ENCODE measurements at regions not wholly inside any gene's neighbourhood (a gene's known extent, or its start where the extent isn't known, plus 50 kb on each side); places are given as distances from the start of the nearest gene placed in this dataset.
"Not testable (repeated sequence)": the region's sequence is repeated elsewhere in the genome, so short reads cannot be mapped to it uniquely, and the experiment has no call there.

GRCh38 chr1:198423673-198424072, 116.8 kb downstream of the ATP6V1G3 start:
- no peak overlapping the region for H3K4me3 ChIP-seq (ENCODE audit: low read length)
- TF ChIP-seq CTCF (IDR thresholded peaks at IDR 0.05; ENCODE audit: insufficient read depth, low read depth, low read length, missing control alignments), result no peak
- peak; percentile 20 for DNase-seq (ENCODE audit: low read depth)

DNA sequence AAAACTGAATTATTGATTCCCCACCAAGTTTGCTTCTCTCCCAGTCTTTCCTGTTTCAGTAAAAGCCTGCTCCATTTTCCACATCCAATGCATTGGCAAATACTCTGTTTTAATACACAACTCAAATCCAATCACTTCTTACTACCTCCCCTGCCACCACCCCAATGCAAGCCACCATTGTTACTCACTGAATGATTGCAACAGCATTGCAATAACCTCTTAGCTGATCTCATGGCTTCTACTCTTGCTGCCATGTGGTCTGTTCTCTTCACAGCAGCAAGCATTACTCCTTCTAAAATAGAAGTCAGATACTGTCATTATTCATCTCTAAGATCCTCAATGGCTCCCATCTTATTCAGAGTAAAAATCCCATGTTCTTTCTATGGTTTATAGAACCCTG, 123.4 kb downstream of the ATP6V1G3 start:
- no peak overlapping the region for H3K4me3 ChIP-seq (ENCODE audit: low read length)
- DNase-seq (ENCODE audit: low read depth), result peak; percentile 41
- TF ChIP-seq CTCF (IDR thresholded peaks at IDR 0.05; ENCODE audit: insufficient read depth, low read depth, low read length, missing control alignments), result no peak

DNA sequence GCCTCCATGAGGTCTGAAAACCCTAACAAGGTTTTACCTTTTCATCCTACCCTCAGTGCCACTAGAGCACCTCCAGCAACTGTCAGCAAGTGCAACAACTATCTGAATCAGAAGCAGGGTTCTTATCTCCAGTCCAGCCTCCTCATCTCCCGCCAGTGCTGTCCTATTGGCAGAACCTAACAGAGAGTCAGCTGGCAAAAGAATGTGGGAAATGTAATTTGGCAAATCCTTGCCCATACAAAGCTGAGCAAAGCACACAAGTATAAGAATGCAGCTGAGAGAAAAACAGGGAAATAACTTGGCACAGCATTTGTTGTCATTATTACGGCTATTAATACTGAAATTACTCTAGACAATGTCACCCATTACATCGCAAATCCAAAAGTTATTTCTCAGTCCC, 124.2 kb downstream of the ATP6V1G3 start:
- no peak for DNase-seq (ENCODE audit: low read depth)
- no peak overlapping the region for H3K4me3 ChIP-seq (ENCODE audit: low read length)
- no peak for TF ChIP-seq CTCF (IDR thresholded peaks at IDR 0.05; ENCODE audit: insufficient read depth, low read depth, low read length, missing control alignments)

GRCh38 chr1:198411240-198411639, 129.2 kb downstream of the ATP6V1G3 start:
- no peak for DNase-seq (ENCODE audit: low read depth)
- TF ChIP-seq CTCF (IDR thresholded peaks at IDR 0.05; ENCODE audit: insufficient read depth, low read depth, low read length, missing control alignments), result no peak
- no peak overlapping the region for H3K4me3 ChIP-seq (ENCODE audit: low read length)

DNA sequence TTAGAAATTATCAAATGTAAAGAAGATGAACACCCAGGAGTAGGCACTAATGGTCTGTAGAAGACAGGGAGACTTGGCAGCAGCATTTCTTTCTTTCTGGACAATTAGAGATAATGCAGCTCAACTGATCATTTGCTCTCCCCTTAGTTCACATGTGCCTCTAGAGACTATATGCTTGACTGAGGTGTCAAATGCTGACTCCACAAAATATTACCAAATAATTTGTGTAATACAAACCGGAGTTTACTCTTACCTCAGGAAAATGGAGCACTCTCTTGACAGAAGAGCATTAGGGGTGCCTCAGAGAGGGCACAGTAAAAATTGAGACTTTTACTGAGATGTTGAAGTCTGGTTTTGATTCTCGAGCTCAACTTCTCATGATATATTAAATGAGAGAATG, 131.8 kb downstream of the ATP6V1G3 start:
- no peak overlapping the region for H3K4me3 ChIP-seq (ENCODE audit: low read length)
- no peak for DNase-seq (ENCODE audit: low read depth)
- no peak for TF ChIP-seq CTCF (IDR thresholded peaks at IDR 0.05; ENCODE audit: insufficient read depth, low read depth, low read length, missing control alignments)

DNA sequence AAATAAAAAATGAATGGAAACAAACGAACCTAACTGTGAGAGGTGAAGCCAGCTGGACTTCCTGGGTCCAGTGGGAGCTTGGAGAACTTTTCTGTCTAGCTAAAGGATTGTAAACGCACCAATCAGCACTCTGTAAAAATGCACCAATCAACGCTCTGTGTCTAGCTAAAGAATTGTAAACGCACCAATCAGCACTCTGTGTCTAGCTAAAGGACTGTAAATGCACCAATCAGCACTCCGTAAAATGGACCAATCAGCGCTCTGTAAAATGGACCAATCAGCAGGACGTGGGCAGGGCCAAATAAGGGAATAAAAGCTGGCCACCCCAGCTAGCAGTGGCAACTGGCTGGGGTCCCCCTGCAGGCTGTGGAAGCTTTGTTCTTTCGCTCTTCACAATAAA, 135.8 kb downstream of the ATP6V1G3 start:
- not testable (repeated sequence) for H3K4me3 ChIP-seq (ENCODE audit: low read length); DNase-seq (ENCODE audit: low read depth)

- no peak overlapping the region for H3K4me3 ChIP-seq (ENCODE audit: low read length)
- DNase-seq (ENCODE audit: low read depth), result no peak
- TF ChIP-seq CTCF (IDR thresholded peaks at IDR 0.05; ENCODE audit: insufficient read depth, low read depth, low read length, missing control alignments), result no peak
These were observed 140.4 kb downstream of the ATP6V1G3 start for GRCh38 chr1:198400063-198400462.

GRCh38 chr1:198399452-198399851, 141.0 kb downstream of the ATP6V1G3 start:
- no peak for DNase-seq (ENCODE audit: low read depth)
- TF ChIP-seq CTCF (IDR thresholded peaks at IDR 0.05; ENCODE audit: insufficient read depth, low read depth, low read length, missing control alignments), result no peak
- no peak overlapping the region for H3K4me3 ChIP-seq (ENCODE audit: low read length)
